T47D (cell line): ENCODE measurements at regions not wholly inside any gene's neighbourhood (a gene's known extent, or its start where the extent isn't known, plus 50 kb on each side); places are given as distances from the start of the nearest gene placed in this dataset.
"Not testable (repeated sequence)": the region's sequence is repeated elsewhere in the genome, so short reads cannot be mapped to it uniquely, and the experiment has no call there.

Experiments
- DNase-seq, 2 experiments: peaks; one replicate each; pipeline versions ENCODE4 v3.0.0 to v3.0.0-alpha.2; 2011 to 2012; ENCODE audit warnings: low read depth in 1 of 2, low spot score in 1 of 2
- JUND ChIP-seq: IDR thresholded peaks from 2 replicates; pipeline ENCODE4 v1.6.1; 2012; ENCODE audit warnings: low read depth
- in situ Hi-C: cut with HindIII; loops from 2 replicates; pipeline ENCODE4 v1.10.0; 2016; ENCODE audit warnings: low sequenced_read_pairs, low pct_unique_long_range_greater_than_20kb

- in situ Hi-C loops = no loop called here
- TF ChIP-seq JUND = no peak
- peak in 1 of 2 experiments; percentile 67 for DNase-seq
Observed at GRCh38 chr5:53733853-53734252, 173.4 kb downstream of the NDUFS4 start.

- TF ChIP-seq JUND = no peak
- no peak for DNase-seq
- in situ Hi-C loops = no loop called here
Observed at GRCh38 chr5:53738105-53738504, 177.7 kb downstream of the NDUFS4 start.

GRCh38 chr5:53739111-53739510 lies 178.7 kb downstream of the NDUFS4 start:
- no peak for TF ChIP-seq JUND
- in situ Hi-C loops = no loop called here
- no peak for DNase-seq

- DNase-seq = no peak
- in situ Hi-C loops = no loop called here
- TF ChIP-seq JUND = no peak
Observed at GRCh38 chr5:53749621-53750020, 189.2 kb downstream of the NDUFS4 start.

- in situ Hi-C loops, DNase-seq: not testable (repeated sequence)
Observed at GRCh38 chr5:53752282-53752681, 191.8 kb downstream of the NDUFS4 start.

GRCh38 chr5:53766673-53767072 lies 206.2 kb downstream of the NDUFS4 start:
- no peak for TF ChIP-seq JUND
- DNase-seq = no peak
- in situ Hi-C loops = no loop called here

GRCh38 chr5:53777864-53778618 lies 217.6 kb downstream of the NDUFS4 start:
- DNase-seq = peak; percentile 16 to 77
- in situ Hi-C loops = no loop called here
- no peak for TF ChIP-seq JUND

GRCh38 chr5:53779541-53779981 lies 219.1 kb downstream of the NDUFS4 start:
- in situ Hi-C loops = no loop called here
- no peak for DNase-seq
- no peak for TF ChIP-seq JUND

GRCh38 chr5:53782620-53783019 lies 222.2 kb downstream of the NDUFS4 start:
- DNase-seq = no peak
- in situ Hi-C loops = no loop called here
- no peak for TF ChIP-seq JUND

GRCh38 chr5:53783624-53784228 lies 223.3 kb downstream of the NDUFS4 start:
- DNase-seq = no peak
- in situ Hi-C loops = no loop called here
- TF ChIP-seq JUND = no peak

GRCh38 chr5:53784596-53784995 lies 224.2 kb downstream of the NDUFS4 start:
- in situ Hi-C loops = no loop called here
- no peak for TF ChIP-seq JUND
- DNase-seq = no peak

GRCh38 chr5:53785924-53786323 lies 225.5 kb downstream of the NDUFS4 start:
- no peak for TF ChIP-seq JUND
- in situ Hi-C loops = no loop called here
- no peak for DNase-seq

- DNase-seq = no peak
- no peak for TF ChIP-seq JUND
- in situ Hi-C loops = no loop called here
Observed at GRCh38 chr5:53790026-53790425, 229.6 kb downstream of the NDUFS4 start.
